ENCODE measurements at regions not wholly inside any gene's neighbourhood (a gene's known extent, or its start where the extent isn't known, plus 50 kb on each side); places are given as distances from the start of the nearest gene placed in this dataset.

DNA sequence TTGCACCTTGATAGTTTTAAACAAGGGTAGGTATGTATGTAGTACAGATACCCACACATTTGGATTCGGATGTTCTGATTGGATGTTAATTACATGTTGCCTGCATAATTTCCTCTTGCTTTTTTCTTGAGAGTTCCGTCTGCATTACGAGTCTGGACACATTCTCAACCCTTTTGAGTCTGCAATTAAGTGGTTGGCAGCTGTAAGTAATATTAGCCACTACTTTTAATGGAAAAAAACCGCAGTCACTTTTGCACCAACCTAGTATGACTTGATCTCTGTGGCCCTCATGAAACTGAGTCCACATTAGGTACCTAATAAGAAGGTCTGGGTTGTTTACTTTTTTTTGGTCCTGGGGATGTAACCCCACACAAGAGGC, 217.3 kb downstream of the VAPA start:
- no peak for TF ChIP-seq JUND (IDR thresholded peaks at IDR 0.05)
- RAD21 ChIA-PET (ENCODE audit: low non-redundant PET in 1 of 2, low total read pairs in 2 of 2, uncharacterized antibody in 2 of 2, unreplicated experiment in 2 of 2), result no interaction called here
- peaks cover 34% of the 10 kb centered on the region for H3K27me3 ChIP-seq (ENCODE audit: insufficient read depth, low read length)
- intact Hi-C loops (cut with micrococcal nuclease), result no loop called here
- H3K27ac ChIP-seq (ENCODE audit: low read depth, low read length), result no peak overlapping the region
- H3K4me2 ChIP-seq (ENCODE audit: low read length), result peak overlapping the region; percentile 95
- H3K9me3 ChIP-seq (ENCODE audit: control insufficient read depth in 1 of 2, insufficient read depth in 1 of 2, low read depth in 1 of 2, low read length in 2 of 2), result no peaks in the 10 kb centered on the region
- no peak overlapping the region for H3K4me3 ChIP-seq (replicated peaks in 1 of 2; ENCODE audit: low read depth in 1 of 2, low read length in 2 of 2)
- H4K20me1 ChIP-seq (ENCODE audit: insufficient read depth), result no peaks in the 10 kb centered on the region
- H3K79me2 ChIP-seq (ENCODE audit: insufficient read depth, low read length), result no peaks in the 10 kb centered on the region
- no TSS peak for BruUV-seq (replicated peaks)
- CTCF ChIA-PET, result no interaction called here
- peak overlapping the region; percentile 29 for H2AFZ ChIP-seq (ENCODE audit: low read depth, low read length, poor library complexity, severe bottlenecking)
- H3K9ac ChIP-seq (ENCODE audit: low read length), result no peak overlapping the region
- H3K9me2 ChIP-seq (ENCODE audit: insufficient read depth), result no peaks in the 10 kb centered on the region
- ATAC-seq (no peak), DNase-seq (ENCODE audit: low read depth, low spot score) (no peak)
- H3K4me1 ChIP-seq (ENCODE audit: control insufficient read depth in 1 of 2, insufficient read depth in 2 of 2, low read length in 2 of 2), result peaks cover 13 to 15% of the 10 kb centered on the region in 2 experiments; a peak in 3 of 4 replicates
- POLR2A ChIA-PET, result interaction anchor here (1.5 kb wide), 1 partner anchor 39 kb away, joined by 3 read pairs; no protein-coding TSS in a partner anchor
- no peaks in the 10 kb centered on the region for H3K36me3 ChIP-seq (ENCODE audit: control insufficient read depth in 1 of 2, insufficient read depth in 2 of 2, low read length in 2 of 2)

DNA sequence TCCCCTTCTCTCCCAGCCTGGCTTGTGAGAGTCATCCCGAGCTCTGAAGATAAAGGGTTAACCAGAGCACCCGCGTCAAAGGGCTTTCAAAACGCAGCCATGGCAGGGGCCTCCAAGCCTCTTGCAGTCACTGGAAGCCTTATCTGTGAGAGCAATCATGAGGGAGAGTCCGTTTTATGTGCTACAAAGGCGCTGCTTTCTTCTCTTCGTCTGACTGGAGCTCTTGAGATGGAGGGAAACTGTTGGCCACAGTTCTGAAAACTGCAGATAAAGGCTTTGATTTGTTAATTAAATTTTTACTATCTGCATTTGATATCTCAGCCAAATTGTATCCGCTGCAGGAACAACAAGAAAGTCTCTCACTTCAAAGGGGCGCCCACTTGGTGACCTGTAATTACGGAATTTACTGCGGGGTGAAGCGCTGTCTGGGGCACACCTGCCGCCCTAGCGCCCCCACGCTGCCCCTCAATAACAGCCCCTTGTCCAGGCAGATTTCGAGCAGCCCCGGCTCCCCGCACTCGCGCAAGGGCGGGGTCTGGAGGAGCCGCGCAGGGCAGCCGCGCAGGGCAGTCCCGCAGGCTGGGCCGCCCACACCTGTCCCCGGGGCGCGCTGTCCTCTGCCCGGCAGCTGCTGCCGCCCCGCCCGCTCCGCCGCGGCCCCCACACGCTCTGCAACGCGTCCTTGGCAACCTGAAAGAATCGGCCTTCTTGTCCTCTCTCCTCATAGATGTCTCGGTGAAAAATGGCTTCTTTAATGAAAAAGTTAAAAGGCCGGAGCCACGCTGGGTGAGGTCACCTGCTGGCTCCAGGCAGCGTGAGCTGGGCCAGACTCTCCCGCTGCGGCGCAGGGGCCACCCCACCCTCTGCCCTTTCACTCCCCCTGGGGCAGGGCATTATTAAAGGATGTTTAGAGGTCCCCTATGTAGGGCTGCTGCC, 217.9 kb downstream of the VAPA start:
- RAD21 ChIA-PET (ENCODE audit: low non-redundant PET in 1 of 2, low total read pairs in 2 of 2, uncharacterized antibody in 2 of 2, unreplicated experiment in 2 of 2), result no interaction called here
- intact Hi-C loops (cut with micrococcal nuclease), result no loop called here
- no peak overlapping the region; the same call in 1 of the 2 replicates for H3K9ac ChIP-seq (ENCODE audit: low read length)
- peaks cover 13 to 15% of the 10 kb centered on the region in 2 experiments; a peak in 3 of 4 replicates for H3K4me1 ChIP-seq (ENCODE audit: control insufficient read depth in 1 of 2, insufficient read depth in 2 of 2, low read length in 2 of 2)
- H3K27me3 ChIP-seq (ENCODE audit: insufficient read depth, low read length), result peaks cover 34% of the 10 kb centered on the region
- POLR2A ChIA-PET, result interaction anchor here (1.5 kb wide), 1 partner anchor 38 kb away, joined by 3 read pairs; no protein-coding TSS in a partner anchor
- H4K20me1 ChIP-seq (ENCODE audit: insufficient read depth), result no peaks in the 10 kb centered on the region
- CTCF ChIA-PET, result no interaction called here
- H3K9me2 ChIP-seq (ENCODE audit: insufficient read depth), result no peaks in the 10 kb centered on the region
- H3K27ac ChIP-seq (ENCODE audit: low read depth, low read length), result no peak overlapping the region; the same call in 1 of the 2 replicates
- no TSS peak for BruUV-seq (replicated peaks)
- H3K36me3 ChIP-seq (ENCODE audit: control insufficient read depth in 1 of 2, insufficient read depth in 2 of 2, low read length in 2 of 2), result no peaks in the 10 kb centered on the region
- no peaks in the 10 kb centered on the region for H3K9me3 ChIP-seq (ENCODE audit: control insufficient read depth in 1 of 2, insufficient read depth in 1 of 2, low read depth in 1 of 2, low read length in 2 of 2)
- peak overlapping the region; percentile 29 for H2AFZ ChIP-seq (ENCODE audit: low read depth, low read length, poor library complexity, severe bottlenecking)
- H3K4me2 ChIP-seq (ENCODE audit: low read length), result peak overlapping the region; percentile 95
- H3K4me3 ChIP-seq (replicated peaks in 1 of 2; ENCODE audit: low read depth in 1 of 2, low read length in 2 of 2), result peak overlapping the region; percentile 35 to 55
- no peak for DNase-seq (ENCODE audit: low read depth, low spot score)
- TF ChIP-seq TCF7L2 (IDR thresholded peaks at IDR 0.05; ENCODE audit: borderline replicate concordance, extremely low read depth, insufficient read depth, insufficient read length), result peak; percentile 73
- TF ChIP-seq, protein P1, sequence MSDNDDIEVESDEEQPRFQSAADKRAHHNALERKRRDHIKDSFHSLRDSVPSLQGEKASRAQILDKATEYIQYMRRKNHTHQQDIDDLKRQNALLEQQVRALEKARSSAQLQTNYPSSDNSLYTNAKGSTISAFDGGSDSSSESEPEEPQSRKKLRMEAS (IDR thresholded peaks at IDR 0.05), result no peak; the same call in 1 of the 2 replicates
- no peaks in the 10 kb centered on the region for H3K79me2 ChIP-seq (ENCODE audit: insufficient read depth, low read length)
- peak; percentile 87 for ATAC-seq

Measured in HCT116 (cell line).